ENCODE measurements at regions not wholly inside any gene's neighbourhood (a gene's known extent, or its start where the extent isn't known, plus 50 kb on each side); places are given as distances from the start of the nearest gene placed in this dataset.

DNA sequence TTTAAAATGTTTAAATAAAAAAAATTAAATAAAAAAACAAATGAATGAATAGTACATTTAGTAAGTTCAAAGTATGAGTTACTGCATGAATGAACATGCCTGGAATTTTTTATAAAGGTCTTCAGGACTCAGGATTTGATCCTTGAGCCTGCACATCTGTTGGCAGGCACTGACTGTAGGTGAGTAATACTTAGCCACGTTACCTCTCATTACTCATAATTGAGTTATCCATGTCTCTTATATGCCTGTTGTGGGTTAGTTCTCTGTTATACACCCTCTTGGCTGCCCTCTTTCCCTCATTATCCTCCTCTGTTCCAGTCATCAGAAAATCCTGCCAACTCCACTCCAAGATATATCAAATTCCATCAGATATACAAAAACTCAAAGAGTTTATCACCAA is 276.0 kb downstream of the FBXW7 start:
- Mint-ChIP-seq H3K4me1 (ENCODE audit: unreplicated experiment) (peaks cover 16% of the 10 kb centered on the region), H3K4me3 (no peak overlapping the region), H3K27ac (no peak overlapping the region), H3K36me3 (peaks cover 4% of the 10 kb centered on the region), H3K27me3 (peaks cover 8% of the 10 kb centered on the region), H3K9me3 (peaks cover 10% of the 10 kb centered on the region)
- no peak for TF ChIP-seq CTCF (conservative IDR thresholded peaks at IDR 0.05)
- DNase-seq (ENCODE audit: extremely low spot score, unreplicated experiment) = no peak

DNA sequence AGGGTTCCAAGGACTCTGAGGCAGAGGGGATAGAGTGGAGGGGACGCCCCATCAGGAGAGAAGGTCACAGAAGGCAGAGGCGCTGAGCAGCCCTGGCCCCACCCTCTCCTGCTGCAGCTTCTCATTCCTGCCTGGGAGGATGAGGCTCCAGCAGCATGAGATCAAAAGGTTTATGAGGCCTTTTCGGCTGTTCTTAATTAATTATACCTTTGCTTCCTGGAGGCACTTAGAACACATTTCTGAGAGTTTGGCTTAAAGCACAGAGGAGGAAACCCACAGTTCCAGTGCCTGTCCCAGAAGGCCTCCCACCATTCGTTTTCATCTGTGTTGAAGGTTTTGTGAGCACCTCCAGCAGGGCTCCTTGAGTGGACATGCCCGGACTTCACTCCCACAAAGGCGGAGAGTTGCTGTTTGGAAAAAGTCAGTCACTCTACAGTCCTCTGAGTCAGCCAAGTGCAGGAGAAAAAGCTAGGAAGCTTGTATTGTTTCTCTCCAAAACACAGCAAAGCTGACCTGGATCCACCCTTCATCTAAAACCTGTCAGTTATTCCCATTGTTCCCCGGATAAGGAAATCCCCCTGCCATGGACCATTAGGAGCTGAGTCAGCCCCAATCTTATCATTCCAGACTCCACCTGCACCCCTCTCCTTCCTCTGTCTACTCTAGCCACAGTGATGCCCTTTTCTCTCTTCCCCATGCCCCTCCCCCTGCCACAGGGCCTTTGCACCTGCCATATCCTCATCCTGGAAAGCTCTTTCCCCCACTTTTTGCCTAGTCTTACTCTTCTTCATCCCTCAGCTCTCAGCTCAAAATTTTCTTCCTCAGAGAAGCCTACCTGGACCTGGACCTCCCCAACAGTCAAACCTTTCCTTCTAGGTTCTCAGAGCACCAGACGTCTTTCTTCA is 276.8 kb downstream of the FBXW7 start:
- DNase-seq (ENCODE audit: extremely low spot score, unreplicated experiment) = no peak
- peaks cover 14% of the 10 kb centered on the region for H3K4me1 Mint-ChIP-seq (ENCODE audit: unreplicated experiment)
- peaks cover 4% of the 10 kb centered on the region for H3K27me3 Mint-ChIP-seq
- TF ChIP-seq CTCF (conservative IDR thresholded peaks at IDR 0.05) = no peak
- peak overlapping the region; percentile 85 for H3K27ac Mint-ChIP-seq
- peaks cover 10% of the 10 kb centered on the region for H3K9me3 Mint-ChIP-seq
- H3K36me3 Mint-ChIP-seq = peaks cover 2% of the 10 kb centered on the region
- H3K4me3 Mint-ChIP-seq = peak overlapping the region; percentile 40

DNA sequence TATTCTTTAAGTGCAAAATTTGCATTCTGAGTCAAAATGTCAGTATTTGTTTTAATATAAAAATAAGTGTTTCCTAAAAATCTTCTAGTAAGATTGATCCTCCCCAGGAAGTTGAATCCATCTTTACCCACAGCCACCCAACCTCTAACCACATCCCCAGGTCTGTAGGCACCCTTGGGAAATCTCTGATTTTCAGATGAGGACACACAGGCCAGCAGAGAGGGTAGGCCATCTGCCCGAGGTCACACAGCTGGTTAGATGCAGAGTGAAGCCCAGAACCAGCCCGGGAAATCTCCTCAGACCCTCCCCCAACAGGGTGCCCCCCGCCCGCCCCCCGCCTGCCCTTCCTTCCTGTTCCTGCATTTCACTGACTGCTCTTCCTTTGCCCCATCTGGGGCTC is 277.5 kb downstream of the FBXW7 start:
- Mint-ChIP-seq H3K27me3 (no peaks in the 10 kb centered on the region), H3K27ac (no peak overlapping the region), H3K9me3 (peaks cover 10% of the 10 kb centered on the region), H3K4me3 (no peak overlapping the region), H3K36me3 (no peaks in the 10 kb centered on the region), H3K4me1 (ENCODE audit: unreplicated experiment) (peaks cover 14% of the 10 kb centered on the region)
- no peak for TF ChIP-seq CTCF (conservative IDR thresholded peaks at IDR 0.05)
- DNase-seq (ENCODE audit: extremely low spot score, unreplicated experiment) = no peak

DNA sequence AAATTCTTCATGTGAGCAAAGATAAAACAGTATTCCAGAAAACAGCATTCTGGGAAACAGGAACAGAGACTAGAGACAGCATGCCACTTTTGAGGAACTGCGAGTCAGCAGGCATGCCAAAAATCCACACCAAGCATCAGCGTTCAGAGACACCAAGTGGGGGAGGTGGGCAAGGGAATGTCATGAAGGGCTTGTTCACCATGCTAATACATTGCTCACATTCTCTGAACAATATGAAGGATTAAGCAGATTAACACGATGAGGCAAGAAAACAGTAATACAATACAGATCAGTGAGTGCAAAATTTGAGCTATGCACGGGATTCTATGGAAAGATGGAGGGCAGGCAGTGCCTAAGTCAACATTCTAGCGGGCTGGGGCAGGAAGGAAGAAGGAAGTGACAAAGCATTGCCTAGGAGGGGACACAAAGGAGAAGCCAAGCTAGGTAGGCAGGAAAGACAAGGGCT is 278.3 kb downstream of the FBXW7 start:
- no peak overlapping the region for H3K27ac Mint-ChIP-seq
- no peak for DNase-seq (ENCODE audit: extremely low spot score, unreplicated experiment)
- H3K9me3 Mint-ChIP-seq = peaks cover 10% of the 10 kb centered on the region
- H3K36me3 Mint-ChIP-seq = no peaks in the 10 kb centered on the region
- no peak overlapping the region for H3K4me3 Mint-ChIP-seq
- no peaks in the 10 kb centered on the region for H3K27me3 Mint-ChIP-seq
- no peak for TF ChIP-seq CTCF (conservative IDR thresholded peaks at IDR 0.05)
- H3K4me1 Mint-ChIP-seq (ENCODE audit: unreplicated experiment) = peaks cover 14% of the 10 kb centered on the region

DNA sequence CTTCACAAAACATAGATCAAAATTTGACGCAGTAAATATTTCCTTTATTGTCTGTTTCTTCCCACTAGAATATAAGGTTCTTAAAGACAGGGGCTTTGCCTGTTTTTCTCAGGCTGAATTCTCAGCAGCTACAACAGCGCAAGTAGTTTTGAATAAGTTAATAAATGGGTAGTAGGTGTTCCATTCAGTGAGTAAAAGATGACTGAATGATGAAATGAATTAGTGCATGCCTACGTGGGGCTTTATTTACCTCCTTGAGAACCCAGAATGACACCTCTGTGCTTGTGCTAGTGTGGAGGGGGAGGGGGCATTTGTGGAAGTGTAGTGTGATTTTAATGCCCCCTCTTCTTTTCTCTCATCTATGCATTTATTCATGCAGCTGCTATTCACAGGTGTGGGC is 278.9 kb downstream of the FBXW7 start:
- no peaks in the 10 kb centered on the region for H3K36me3 Mint-ChIP-seq
- TF ChIP-seq CTCF (conservative IDR thresholded peaks at IDR 0.05) = no peak
- H3K4me3 Mint-ChIP-seq = no peak overlapping the region
- H3K27me3 Mint-ChIP-seq = no peaks in the 10 kb centered on the region
- H3K4me1 Mint-ChIP-seq (ENCODE audit: unreplicated experiment) = peaks cover 14% of the 10 kb centered on the region
- peaks cover 10% of the 10 kb centered on the region for H3K9me3 Mint-ChIP-seq
- DNase-seq (ENCODE audit: extremely low spot score, unreplicated experiment) = no peak
- H3K27ac Mint-ChIP-seq = no peak overlapping the region
